MM.1S (cell line): ENCODE measurements at regions not wholly inside any gene's neighbourhood (a gene's known extent, or its start where the extent isn't known, plus 50 kb on each side); places are given as distances from the start of the nearest gene placed in this dataset.

Experiments
- DNase-seq: peaks from one replicate; pipeline ENCODE4 v3.0.0-alpha.2; 2015
- H2AFZ ChIP-seq: fragments of 300-600 bp; sonication (generic); 2 replicates; pipeline ENCODE4 v1.6.0; 2016; ENCODE audit warnings: antibody characterized with exemption, low read length
- H3F3A ChIP-seq: fragments of 300-600 bp; sonication (generic); 2 replicates; pipeline ENCODE4 v1.6.1; 2016; ENCODE audit warnings: mild to moderate bottlenecking, antibody characterized with exemption, low read length, moderate library complexity, mixed read lengths; ENCODE audit not compliant: insufficient read depth
- H3K27ac ChIP-seq: fragments of 300-600 bp; sonication (generic); 2 replicates; pipeline ENCODE4 v1.5.1; 2016; ENCODE audit warnings: mild to moderate bottlenecking, low read length
- H3K27me3 ChIP-seq: fragments of 300-600 bp; sonication (generic); replicated peaks from 2 replicates; pipeline ENCODE4 v1.6.0; 2016; ENCODE audit warnings: low read length; ENCODE audit not compliant: insufficient read depth
- H3K36me3 ChIP-seq: fragments of 300-600 bp; sonication (generic); replicated peaks from 2 replicates; pipeline ENCODE4 v1.6.1; 2016; ENCODE audit warnings: mild to moderate bottlenecking, low read length, mixed read lengths; ENCODE audit not compliant: insufficient read depth
- H3K4me1 ChIP-seq: fragments of 300-600 bp; sonication (generic); 2 replicates; pipeline ENCODE4 v1.6.1; 2016; ENCODE audit warnings: low read length, mixed read lengths
- H3K4me2 ChIP-seq: fragments of 300-600 bp; sonication (generic); 2 replicates; pipeline ENCODE4 v1.6.0; 2016; ENCODE audit warnings: low read depth, low read length
- H3K4me3 ChIP-seq: fragments of 300-600 bp; sonication (generic); 2 replicates; pipeline ENCODE4 v1.5.1; 2016; ENCODE audit warnings: low read length, mixed read lengths
- H3K79me2 ChIP-seq: fragments of 300-600 bp; sonication (generic); 2 replicates; pipeline ENCODE4 v1.6.1; 2016; ENCODE audit warnings: mixed run types, low read length, mixed read lengths
- H3K9ac ChIP-seq: fragments of 300-600 bp; sonication (generic); 2 replicates; pipeline ENCODE4 v1.6.1; 2016; ENCODE audit warnings: low read length, mixed read lengths
- H3K9me2 ChIP-seq: fragments of 300-600 bp; sonication (generic); replicated peaks from 2 replicates; pipeline ENCODE4 v1.6.1; 2016; ENCODE audit warnings: mild to moderate bottlenecking, low read length, mixed read lengths; ENCODE audit not compliant: insufficient read depth
- H3K9me3 ChIP-seq: fragments of 300-600 bp; sonication (generic); replicated peaks from 2 replicates; pipeline ENCODE4 v1.6.1; 2016; ENCODE audit warnings: mild to moderate bottlenecking, low read length, mixed read lengths; ENCODE audit not compliant: insufficient read depth
- H4K20me1 ChIP-seq: fragments of 300-600 bp; sonication (generic); 2 replicates; pipeline ENCODE4 v1.6.1; 2016; ENCODE audit warnings: mild to moderate bottlenecking, low read length, moderate library complexity, mixed read lengths; ENCODE audit not compliant: insufficient read depth
- CTCF ChIP-seq: fragments of 300-600 bp; sonication (generic); IDR thresholded peaks from 2 replicates; pipeline ENCODE4 v1.5.1; 2016; ENCODE audit warnings: antibody characterized with exemption, low read length, mixed read lengths
- EZH2 ChIP-seq: fragments of 300-600 bp; sonication (generic); optimal IDR thresholded peaks from 2 replicates; pipeline ENCODE3; 2017; ENCODE audit warnings: low read depth, mild to moderate bottlenecking, antibody characterized with exemption, low read length, mixed read lengths
- EZH2phosphoT487 ChIP-seq: fragments of 300-600 bp; sonication (generic); IDR thresholded peaks from 2 replicates; pipeline ENCODE4 v1.6.1; 2018; ENCODE audit warnings: antibody characterized with exemption, low read length

DNA sequence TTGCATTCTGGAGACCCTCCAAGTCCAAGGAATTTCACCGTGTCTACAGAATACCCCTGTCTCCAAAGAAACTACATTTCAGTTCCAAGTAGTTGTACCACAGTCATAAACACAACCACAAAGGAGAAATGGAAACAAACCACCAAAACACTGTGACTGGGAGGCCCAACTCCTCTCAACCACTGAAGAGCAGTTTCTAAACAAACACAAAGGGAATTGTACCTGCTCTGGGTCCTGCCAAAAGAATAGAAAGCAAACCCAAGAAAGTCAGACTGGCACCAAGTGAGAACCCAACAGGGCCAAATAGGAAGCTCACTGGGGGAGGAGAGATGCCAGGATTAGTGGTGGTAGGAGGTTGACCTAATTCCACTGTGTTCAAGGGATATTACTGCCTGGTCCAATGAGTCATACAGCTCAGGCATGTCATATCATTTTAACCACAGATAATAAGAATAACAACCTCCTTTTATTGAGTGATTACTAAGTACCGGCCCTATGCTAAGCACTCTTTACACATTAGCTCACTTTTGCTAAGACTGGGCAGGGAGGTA lies 123.9 kb upstream of the PPP2R5A start:
- Histone ChIP-seq H3K4me1 (peaks cover 38% of the 10 kb centered on the region), H3K27ac (no peak overlapping the region), H3K4me2 (no peak overlapping the region)

DNA sequence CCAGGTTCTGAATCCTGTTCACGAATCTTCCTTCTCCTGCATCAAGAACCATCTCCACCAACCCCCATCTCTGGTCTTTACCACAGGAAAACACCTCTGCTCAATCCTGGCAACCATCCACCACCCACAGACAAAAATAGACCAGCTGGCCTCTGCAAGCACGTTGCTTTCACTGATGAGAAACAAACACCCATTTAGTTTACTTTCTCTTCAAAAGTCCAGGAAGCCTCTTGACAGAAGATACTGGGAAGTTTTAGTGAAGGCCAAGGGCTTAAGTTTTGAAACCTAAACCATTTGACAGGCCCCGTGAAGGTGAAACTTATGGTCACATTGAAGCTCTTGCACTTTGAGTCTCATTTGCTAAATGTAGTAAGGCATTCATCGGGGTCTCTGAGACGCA lies 122.6 kb upstream of the PPP2R5A start:
- Histone ChIP-seq H3K4me2 (peak overlapping the region; percentile 58), H3K4me3 (no peak overlapping the region), H3K27ac (peak overlapping the region; percentile 7; the same call in 1 of the 2 replicates), H3K4me1 (peaks cover 38% of the 10 kb centered on the region), H4K20me1 (no peaks in the 10 kb centered on the region), H3K79me2 (no peaks in the 10 kb centered on the region), H3F3A (peaks cover 50% of the 10 kb centered on the region), H3K9me3 (no peaks in the 10 kb centered on the region), H3K9me2 (no peaks in the 10 kb centered on the region), H3K9ac (no peak overlapping the region), H2AFZ (no peak overlapping the region), H3K27me3 (peaks cover 18% of the 10 kb centered on the region; the same call in 1 of the 2 replicates), H3K36me3 (no peaks in the 10 kb centered on the region)
- TF ChIP-seq EZH2phosphoT487 (0 out of 2 replicates have a peak, but pooled peaks have one; percentile 83), EZH2 (no peak)
- peak; percentile 71 for DNase-seq

More for the DNA sequence above, 123.9 kb upstream of the PPP2R5A start:
- peaks cover 18% of the 10 kb centered on the region; the same call in 1 of the 2 replicates for H3K27me3 ChIP-seq
- H3F3A ChIP-seq, result peaks cover 50% of the 10 kb centered on the region
- H4K20me1 ChIP-seq, result no peaks in the 10 kb centered on the region
- no peak overlapping the region for H3K9ac ChIP-seq
- TF ChIP-seq EZH2phosphoT487, result no peak
- TF ChIP-seq EZH2, result no peak
- DNase-seq, result no peak
- no peaks in the 10 kb centered on the region for H3K79me2 ChIP-seq
- H3K9me2 ChIP-seq, result no peaks in the 10 kb centered on the region
- H3K4me3 ChIP-seq, result no peak overlapping the region
- H3K9me3 ChIP-seq, result no peaks in the 10 kb centered on the region
- H2AFZ ChIP-seq, result no peak overlapping the region
- no peaks in the 10 kb centered on the region for H3K36me3 ChIP-seq

DNA sequence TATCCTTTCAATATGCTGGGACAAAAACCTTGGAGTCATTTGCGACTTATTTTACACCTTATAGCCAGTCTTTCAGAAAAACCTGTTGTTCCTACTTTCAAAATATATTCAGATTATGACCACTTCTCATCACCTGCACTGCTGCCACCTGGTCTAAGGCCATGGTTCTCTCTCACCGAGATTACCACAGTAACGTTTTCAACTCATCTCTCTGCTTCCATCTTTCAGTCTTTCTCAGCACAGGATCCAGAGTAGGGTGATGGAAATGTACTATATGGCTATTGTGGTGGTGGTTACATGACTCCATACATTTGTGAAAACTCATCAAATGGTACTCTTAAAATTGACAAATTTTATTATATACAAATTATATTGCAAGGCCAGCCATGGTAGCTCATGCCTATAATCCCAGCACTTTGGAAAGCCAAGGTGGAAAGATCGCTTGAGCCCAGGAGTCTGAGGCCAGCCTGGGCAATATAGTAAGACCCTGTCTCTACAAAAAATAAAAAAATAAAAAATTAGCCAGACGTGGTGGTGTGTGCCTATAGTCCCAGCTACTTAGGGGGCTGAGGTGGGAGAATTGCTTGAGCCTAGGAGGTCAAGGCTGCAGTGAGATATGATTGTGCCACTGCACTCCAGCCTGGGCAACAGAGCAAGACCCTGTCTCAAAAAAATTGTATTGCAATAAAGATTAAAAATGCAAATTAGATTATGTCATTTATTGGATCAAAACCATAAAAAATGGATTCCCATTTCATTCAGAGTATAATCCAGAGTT lies 120.9 kb upstream of the PPP2R5A start:
- Histone ChIP-seq H3K27me3 (peaks cover 18% of the 10 kb centered on the region; the same call in 1 of the 2 replicates), H3K4me3 (no peak overlapping the region), H3K4me1 (peaks cover 30% of the 10 kb centered on the region), H3K79me2 (no peaks in the 10 kb centered on the region), H3K9me3 (no peaks in the 10 kb centered on the region), H3K4me2 (no peak overlapping the region), H3K9ac (no peak overlapping the region), H4K20me1 (no peaks in the 10 kb centered on the region), H3K9me2 (no peaks in the 10 kb centered on the region), H3K36me3 (no peaks in the 10 kb centered on the region), H3K27ac (no peak overlapping the region), H2AFZ (no peak overlapping the region), H3F3A (peaks cover 35% of the 10 kb centered on the region)
- TF ChIP-seq EZH2phosphoT487, result no peak
- no peak for DNase-seq

DNA sequence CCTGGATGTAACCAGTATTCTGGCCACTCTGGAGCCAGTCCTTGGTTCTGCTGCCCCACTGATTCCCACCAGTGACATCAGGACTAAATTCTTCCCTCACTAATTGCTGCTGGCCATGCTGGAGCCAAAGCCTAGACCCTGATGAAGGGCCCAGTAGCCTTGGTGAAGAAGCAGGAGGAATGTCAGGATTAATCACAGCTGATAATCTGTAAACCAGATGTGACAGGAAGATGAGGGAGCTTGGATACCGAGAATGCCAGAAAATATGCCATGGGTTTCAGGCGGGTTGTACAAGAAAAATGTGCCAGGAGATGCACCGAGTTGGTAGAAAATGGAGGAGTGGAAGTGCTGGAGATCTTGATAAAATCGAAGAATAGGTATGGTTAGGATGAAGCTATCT lies 119.0 kb upstream of the PPP2R5A start:
- no peak for DNase-seq
- no peak overlapping the region for H3K4me2 ChIP-seq
- no peaks in the 10 kb centered on the region for H3K36me3 ChIP-seq
- H3K9me2 ChIP-seq, result no peaks in the 10 kb centered on the region
- peaks cover 23% of the 10 kb centered on the region for H3F3A ChIP-seq
- no peaks in the 10 kb centered on the region for H4K20me1 ChIP-seq
- H2AFZ ChIP-seq, result no peak overlapping the region
- TF ChIP-seq EZH2, result no peak
- no peak for TF ChIP-seq CTCF
- no peak for TF ChIP-seq EZH2phosphoT487
- H3K27ac ChIP-seq, result no peak overlapping the region
- H3K4me3 ChIP-seq, result no peak overlapping the region
- H3K9me3 ChIP-seq, result no peaks in the 10 kb centered on the region
- no peaks in the 10 kb centered on the region for H3K79me2 ChIP-seq
- no peak overlapping the region for H3K9ac ChIP-seq
- peaks cover 14% of the 10 kb centered on the region; the same call in 1 of the 2 replicates for H3K27me3 ChIP-seq
- peaks cover 21% of the 10 kb centered on the region for H3K4me1 ChIP-seq
